Omental fat pad (tissue), 3 donors: ENCODE measurements at regions not wholly inside any gene's neighbourhood (a gene's known extent, or its start where the extent isn't known, plus 50 kb on each side); places are given as distances from the start of the nearest gene placed in this dataset.
A peak's percentile ranks its signal among the peaks of the same experiment; 100 is the strongest.

Experiments
- ATAC-seq: fragments of 150-250 bp; one replicate; pipeline ENCODE4 v1.9.1; 2016; ENCODE audit warnings: mild to moderate bottlenecking, moderate library complexity; ENCODE audit not compliant: low FRiP score
- DNase-seq: peaks from one replicate; pipeline ENCODE4 v3.0.0-alpha.2; 2019; ENCODE audit warnings: low spot score
- CTCF ChIP-seq, 3 donors: fragments of 450-650 bp; IDR thresholded peaks; one replicate each; pipeline ENCODE4 v1.5.1; 2016 to 2017; ENCODE audit warnings: antibody characterized with exemption in 3 of 3, mild to moderate bottlenecking in 3 of 3, moderate library complexity in 2 of 3

DNA sequence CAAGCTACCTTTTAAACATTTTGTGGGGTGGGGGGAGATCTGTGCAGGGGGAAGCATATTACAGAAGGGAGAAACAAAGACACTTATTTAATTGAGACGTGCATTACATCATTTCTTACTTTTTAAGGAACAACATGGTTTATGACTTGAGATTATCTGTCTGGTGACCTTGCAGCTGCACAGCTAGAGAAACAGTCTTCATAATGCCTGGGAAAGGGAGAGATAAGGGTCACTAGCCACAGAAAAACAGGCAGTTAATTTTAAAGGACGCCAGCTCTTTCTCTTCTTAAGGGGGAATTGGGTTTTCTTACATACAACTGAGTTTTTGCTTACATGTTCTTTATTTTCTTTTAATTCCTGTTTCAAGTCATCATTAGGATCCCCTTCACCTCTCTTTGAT lies 147.9 kb downstream of the SST start:
- TF ChIP-seq CTCF (IDR thresholded peaks at IDR 0.05): no peak
- ATAC-seq: no peak
- no peak for DNase-seq

- no peak for ATAC-seq
- no peak for TF ChIP-seq CTCF (IDR thresholded peaks at IDR 0.05)
Measured at GRCh38 chr3:187521546-187521945, 148.6 kb downstream of the SST start.

GRCh38 chr3:187520027-187520945 lies 149.9 kb downstream of the SST start:
- TF ChIP-seq CTCF (IDR thresholded peaks at IDR 0.05): no peak
- ATAC-seq: peak; percentile 90
- DNase-seq: no peak

More at GRCh38 chr3:187521546-187521945, 148.6 kb downstream of the SST start:
- DNase-seq: no peak

DNA sequence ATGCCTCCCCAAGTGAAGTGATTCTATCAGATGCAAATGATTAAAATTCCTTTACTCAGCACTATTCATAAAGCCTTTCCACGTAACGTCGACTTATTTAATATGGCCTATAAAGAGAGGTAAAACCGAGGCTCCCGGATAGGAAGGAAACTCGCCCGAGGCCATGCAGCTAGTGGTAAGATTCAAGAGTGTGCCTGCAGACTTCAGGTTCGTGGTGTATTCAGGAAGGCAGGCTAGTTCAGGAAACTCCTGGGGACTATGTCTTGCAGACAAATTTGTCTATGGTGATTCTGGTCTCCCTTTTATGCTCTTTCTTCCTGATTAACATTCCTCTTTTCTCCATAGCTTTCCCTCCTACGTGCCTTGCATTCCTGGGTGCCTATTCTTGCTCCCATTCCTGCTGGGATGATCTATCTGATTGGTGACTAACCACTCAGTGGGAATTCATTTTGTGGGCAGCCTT lies 150.7 kb downstream of the SST start:
- TF ChIP-seq CTCF (IDR thresholded peaks at IDR 0.05): no peak
- DNase-seq: no peak
- ATAC-seq: no peak

DNA sequence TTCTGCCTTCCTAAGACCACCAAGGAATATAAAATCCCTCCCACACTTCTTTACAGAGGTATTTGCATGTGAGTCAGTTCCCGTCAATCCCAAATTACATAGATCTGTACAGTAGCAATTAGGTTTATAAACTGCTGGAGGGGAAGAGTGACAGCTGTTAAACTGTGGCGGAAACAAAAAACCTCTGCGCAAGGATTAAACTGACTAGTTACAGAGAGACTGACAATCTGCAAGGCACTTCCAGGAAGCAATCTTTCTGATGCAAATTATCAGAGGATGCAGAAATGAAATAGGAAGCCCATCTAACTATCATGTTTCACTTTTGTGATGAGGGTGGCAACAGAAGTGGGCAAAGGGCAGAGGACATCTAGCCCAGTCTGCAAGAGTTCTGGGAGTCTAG lies 150.4 kb downstream of the RTP4 start:
- no peak for TF ChIP-seq CTCF (IDR thresholded peaks at IDR 0.05)
- DNase-seq: no peak
- ATAC-seq: no peak

GRCh38 chr3:187518207-187518606 lies 150.0 kb downstream of the RTP4 start:
- ATAC-seq: no peak
- no peak for TF ChIP-seq CTCF (IDR thresholded peaks at IDR 0.05)
- DNase-seq: no peak
